SHP77 (cell line): ENCODE measurements at regions not wholly inside any gene's neighbourhood (a gene's known extent, or its start where the extent isn't known, plus 50 kb on each side); places are given as distances from the start of the nearest gene placed in this dataset.
A peak's percentile ranks its signal among the peaks of the same experiment; 100 is the strongest.

Experiments
- DNase-seq, 2 experiments: peaks; one replicate each; lab custom pipeline; 2025; lab: John Stamatoyannopoulos, UW

DNA sequence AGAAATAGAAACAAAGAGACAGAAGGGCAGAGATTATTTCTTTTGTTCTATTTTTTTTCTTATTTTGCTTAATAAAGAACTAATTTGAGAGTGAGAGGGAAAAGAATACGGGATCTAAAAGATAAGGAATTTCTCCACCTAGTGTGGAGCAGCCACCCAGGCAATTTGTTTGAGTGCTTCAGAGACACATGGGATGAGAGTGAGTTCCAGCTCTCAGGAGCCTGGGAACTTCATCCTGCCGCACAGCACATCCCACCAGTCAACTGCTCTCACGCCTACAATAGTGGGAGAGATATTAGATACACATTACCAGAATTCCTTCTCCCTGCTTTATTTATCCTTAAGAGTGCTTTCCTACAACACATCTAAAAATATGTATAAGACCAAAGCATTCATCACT, 946.4 kb downstream of the PDHA2 start:
- DNase-seq: no peak

DNA sequence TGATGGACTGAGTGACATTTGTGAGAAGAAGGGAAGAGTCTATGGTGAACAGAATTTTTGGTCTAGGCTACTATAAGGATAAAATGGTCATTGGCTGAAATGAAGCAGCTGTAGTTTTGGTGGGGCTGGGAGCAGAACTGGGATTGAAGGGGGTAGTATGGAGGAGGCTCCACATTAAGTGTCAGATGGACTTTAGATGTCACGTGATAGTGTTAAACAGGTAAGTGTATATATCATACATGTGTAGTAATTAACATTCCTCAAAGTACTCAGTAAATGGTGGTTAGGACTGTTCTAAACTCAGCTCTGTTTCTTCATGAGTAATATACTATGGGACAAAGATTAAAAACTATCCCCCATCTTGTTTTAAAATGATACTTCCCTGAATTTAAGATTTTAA, 947.9 kb downstream of the PDHA2 start:
- DNase-seq: no peak

GRCh38 chr4:96809563-96809962, 969.7 kb downstream of the PDHA2 start:
- DNase-seq: no peak

GRCh38 chr4:96827086-96827485, 987.2 kb downstream of the PDHA2 start:
- no peak for DNase-seq

GRCh38 chr4:96833831-96834230, 993.9 kb downstream of the PDHA2 start:
- no peak for DNase-seq

DNA sequence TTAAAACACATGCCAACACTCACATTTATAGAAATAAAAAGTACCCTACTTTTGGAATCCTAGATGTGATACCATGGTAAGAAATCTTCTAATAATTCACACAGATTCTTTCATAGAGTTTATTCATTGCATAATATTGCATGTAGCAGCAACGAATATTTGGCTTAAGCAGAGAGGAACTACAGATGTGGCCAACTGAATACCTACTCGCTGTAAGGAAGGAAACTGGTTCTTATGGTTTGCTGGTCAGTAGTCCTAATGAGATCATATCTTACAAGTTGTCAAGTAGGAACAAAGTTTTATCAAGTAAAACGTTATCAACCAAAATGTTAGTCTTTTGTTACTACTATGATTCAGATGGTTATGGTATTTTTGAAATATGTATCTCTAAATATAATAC, 996.1 kb downstream of the PDHA2 start:
- DNase-seq: no peak

DNA sequence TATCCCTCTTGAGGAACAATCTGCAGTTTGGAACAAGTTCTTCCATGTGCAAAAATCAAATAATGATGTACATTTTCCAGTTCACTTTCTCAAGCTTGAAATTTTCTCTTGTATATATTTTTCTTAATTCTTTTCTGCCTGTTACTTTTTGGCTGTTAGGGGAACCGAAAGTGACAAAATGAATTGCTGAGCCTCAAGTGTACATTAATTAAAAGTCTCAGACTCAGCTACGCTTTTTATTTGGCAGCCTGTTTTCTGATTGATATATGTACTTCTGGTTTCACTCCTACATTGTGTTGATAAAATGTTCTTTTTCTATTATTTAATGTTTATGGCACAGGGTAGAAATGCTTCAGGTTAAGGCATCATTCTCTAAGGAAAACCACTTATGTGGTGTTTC, 999.5 kb downstream of the PDHA2 start:
- no peak for DNase-seq

- DNase-seq: no peak
Observed at GRCh38 chr4:96841801-96842200, 1001.9 kb downstream of the PDHA2 start.

- no peak for DNase-seq
Observed at GRCh38 chr4:96844858-96845490, 1005.1 kb downstream of the PDHA2 start.

- DNase-seq: no peak
Observed at GRCh38 chr4:96845819-96846218, 1005.9 kb downstream of the PDHA2 start.

DNA sequence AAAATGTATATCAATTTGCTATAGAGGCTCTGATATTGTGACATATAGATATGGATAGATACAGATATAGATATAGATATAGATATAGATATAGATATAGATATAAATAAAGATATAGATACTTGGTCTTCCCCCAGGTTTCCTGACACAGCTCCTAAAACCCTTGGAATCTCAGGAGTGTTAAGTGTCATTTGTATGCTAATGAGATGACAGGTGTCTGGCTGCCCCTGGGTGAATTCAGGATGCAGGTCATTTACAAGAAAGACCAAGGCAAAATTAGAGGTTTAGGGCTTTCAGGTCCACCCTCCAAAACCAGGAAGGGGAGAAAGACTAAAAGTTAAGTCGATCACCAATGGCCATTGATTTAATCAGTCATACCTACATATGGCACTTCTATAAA, 1034.8 kb downstream of the PDHA2 start:
- DNase-seq: no peak

DNA sequence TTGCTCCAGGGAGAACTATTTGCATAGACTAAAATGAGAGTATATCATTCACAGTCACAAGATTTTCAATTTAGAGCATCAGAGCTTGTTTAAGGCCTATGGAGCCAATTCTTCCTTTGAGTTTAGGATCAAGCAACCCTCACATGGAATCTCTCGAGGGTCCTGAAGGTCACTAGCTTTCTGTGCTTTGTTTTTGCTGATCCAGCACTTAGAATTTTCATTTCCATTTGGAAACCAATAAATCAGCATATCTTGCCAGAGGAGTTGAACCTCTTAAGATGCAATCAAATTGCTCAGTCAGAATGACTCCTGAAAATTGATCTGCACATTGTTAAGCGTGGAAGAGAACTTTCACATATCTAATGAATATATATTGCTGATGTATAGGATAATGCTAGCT, 1039.6 kb downstream of the PDHA2 start:
- no peak for DNase-seq

- no peak for DNase-seq
Observed at GRCh38 chr4:96887857-96888256, 1048.0 kb downstream of the PDHA2 start.

DNA sequence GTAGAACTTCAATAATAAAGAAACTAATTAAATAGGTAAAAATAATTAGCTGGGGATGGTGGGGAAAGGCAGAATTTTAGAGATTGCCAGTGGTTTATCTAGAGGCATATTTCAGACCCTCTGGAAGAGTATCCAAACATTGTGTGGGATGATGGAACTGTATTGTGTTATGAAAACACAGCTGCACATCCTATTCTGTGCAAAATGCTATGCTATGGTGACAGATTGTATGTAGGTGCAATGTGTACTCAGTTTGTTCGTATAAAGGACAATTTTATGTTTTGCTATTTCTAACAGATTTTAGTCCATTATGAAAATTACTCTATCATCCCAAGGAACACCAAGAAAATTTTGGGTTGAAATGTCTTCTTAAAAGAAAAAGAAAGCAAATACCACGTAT, 1054.7 kb downstream of the PDHA2 start:
- DNase-seq: no peak

DNA sequence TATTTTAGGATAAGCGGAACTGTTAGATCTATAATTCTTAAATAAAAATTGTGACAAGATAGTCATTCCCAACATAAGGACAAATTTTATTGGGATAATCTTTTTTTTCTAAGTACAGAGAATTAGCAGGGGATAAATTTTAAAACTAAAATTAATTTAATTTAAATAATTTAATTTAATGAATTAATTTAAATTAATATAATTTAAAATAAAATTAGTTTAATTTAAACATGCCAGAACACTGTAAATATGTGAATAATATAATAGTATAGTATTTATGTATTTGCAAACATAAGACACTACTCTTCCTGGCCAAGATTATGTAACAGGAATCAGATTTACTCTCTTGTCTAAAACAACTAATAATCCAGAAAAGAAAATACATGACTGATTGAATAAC, 1055.9 kb downstream of the PDHA2 start:
- DNase-seq: no peak

DNA sequence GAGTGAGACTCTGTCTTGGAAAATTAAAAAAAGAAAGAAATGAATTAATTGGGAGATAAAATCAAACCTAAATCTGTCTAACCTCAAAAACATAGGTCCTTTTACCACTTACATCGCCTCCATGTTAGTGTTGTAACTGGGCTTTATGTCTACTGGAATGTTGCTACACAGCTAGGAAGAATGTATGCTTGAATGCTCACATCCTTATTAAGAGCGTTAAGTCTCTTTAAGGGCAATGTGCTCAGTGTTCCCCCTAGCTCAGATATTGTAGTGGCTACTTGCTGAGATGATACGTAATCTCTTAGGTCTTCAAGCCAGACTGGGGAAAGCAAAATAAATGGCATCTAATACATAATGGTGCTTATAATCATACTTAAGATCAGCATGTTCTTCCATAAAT, 1072.8 kb downstream of the PDHA2 start:
- DNase-seq: no peak

DNA sequence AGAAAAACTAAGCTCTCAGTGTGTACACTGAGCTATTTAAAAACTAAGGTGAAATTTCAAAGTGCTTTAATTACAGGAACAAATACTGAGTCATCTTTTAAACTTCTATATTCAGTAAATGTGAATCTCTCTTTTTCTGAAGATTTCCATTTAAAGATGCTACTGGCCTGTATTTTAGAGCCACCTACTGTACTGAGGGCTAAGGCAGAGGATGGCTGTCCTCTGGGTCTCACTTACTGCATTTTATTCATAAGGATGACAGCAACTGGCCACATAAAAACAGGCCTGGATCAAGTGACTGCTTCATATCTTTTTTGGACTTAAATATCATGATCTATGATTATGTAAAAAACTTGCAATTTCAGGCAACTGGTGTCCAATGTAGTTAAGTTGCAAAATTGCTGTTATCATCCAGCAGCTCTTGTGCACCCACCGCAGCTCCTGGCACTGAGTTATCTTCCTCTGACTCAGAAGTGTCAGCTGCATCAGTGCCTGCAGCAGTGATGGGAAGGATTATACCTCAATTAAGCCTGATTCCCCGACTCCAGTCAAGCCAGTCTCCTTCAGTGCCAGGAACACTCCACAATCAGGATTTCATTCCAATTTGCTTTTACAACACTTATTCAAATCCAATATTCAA, 1073.7 kb downstream of the PDHA2 start:
- DNase-seq: no peak

DNA sequence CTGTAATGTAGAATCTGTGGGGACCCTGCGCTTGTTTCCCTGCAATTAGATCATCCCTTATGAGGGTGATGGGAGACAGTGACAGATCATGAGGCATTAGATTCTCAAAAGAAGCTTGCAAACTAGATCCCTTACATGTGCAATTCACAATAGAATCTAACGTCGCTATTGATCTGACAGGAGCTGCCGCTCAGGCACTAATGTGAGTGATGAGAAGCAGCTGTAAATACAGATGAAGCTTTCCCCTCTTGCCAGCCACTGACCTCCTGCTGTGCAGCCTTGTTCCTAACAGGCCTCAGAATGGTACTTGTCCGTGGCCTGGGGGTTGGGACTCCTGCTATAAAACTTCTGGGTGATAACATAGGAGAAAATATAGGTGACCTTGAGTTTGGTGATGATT, 1076.8 kb downstream of the PDHA2 start:
- DNase-seq: peak in 1 of 2 experiments; percentile 10

- no peak for DNase-seq
Observed at GRCh38 chr4:96936886-96937285, 1097.0 kb downstream of the PDHA2 start.

DNA sequence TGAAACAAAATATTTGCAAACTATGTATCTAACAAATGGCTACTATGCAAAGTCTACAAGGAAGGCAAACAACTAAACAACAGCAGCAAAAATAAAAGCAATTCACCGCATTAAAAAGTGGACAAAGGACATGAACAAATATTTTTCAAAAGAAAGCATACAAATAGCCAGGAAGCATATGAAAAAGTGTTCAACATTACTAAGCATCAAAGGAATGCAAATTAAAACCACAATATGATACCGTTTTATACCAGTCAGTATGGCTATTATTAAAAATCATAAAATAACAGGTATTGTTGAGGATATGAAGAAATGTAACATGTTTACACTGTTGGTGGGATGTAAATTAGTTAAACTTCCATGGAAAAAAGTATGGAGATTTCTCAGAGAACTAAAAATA, 1106.7 kb downstream of the PDHA2 start:
- DNase-seq: no peak

GRCh38 chr4:96952610-96953009, 1112.7 kb downstream of the PDHA2 start:
- DNase-seq: no peak

DNA sequence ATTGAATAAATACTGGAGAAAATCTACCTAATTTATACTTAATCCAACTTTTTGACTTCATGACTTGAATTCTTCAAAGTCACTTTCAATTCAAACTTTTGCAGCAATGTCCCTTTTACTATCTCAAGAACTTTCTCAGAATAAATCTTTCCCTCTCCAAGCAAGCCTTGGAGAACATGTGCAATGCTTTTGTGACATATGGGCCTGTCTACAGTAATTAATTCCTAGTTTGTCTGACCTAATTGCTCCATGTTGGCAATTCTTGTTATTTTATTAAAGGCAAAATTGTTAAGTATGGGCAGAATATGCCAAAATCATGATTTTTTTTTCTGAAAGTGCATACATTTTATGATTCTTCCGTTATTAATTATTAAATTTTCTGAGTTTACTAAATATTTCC, 1115.3 kb downstream of the PDHA2 start:
- no peak for DNase-seq

GRCh38 chr4:96955691-96956090, 1115.8 kb downstream of the PDHA2 start:
- DNase-seq: no peak

GRCh38 chr4:96969455-96969854, 1129.6 kb downstream of the PDHA2 start:
- no peak for DNase-seq
